ENCODE measurements at regions not wholly inside any gene's neighbourhood (a gene's known extent, or its start where the extent isn't known, plus 50 kb on each side); places are given as distances from the start of the nearest gene placed in this dataset.

GRCh38 chr3:145522893-145523651 is 637.9 kb downstream of the PLOD2 start:
- no peak for DNase-seq (ENCODE audit: low read depth, low spot score)

GRCh38 chr3:145531548-145531947 is 629.4 kb downstream of the PLOD2 start:
- DNase-seq (ENCODE audit: low read depth, low spot score) = no peak

GRCh38 chr3:145533696-145534095 is 627.3 kb downstream of the PLOD2 start:
- no peak for DNase-seq (ENCODE audit: low read depth, low spot score)

GRCh38 chr3:145536461-145536860 is 624.5 kb downstream of the PLOD2 start:
- no peak for DNase-seq (ENCODE audit: low read depth, low spot score)

- no peak for DNase-seq (ENCODE audit: low read depth, low spot score)
Measured at GRCh38 chr3:145550522-145550921, 610.5 kb downstream of the PLOD2 start.

GRCh38 chr3:145557405-145557804 is 603.6 kb downstream of the PLOD2 start:
- peak; percentile 61 for DNase-seq (ENCODE audit: low read depth, low spot score)

- DNase-seq (ENCODE audit: low read depth, low spot score) = peak; percentile 7
Measured at GRCh38 chr3:145578471-145578870, 582.5 kb downstream of the PLOD2 start.

GRCh38 chr3:145581694-145582093 is 579.3 kb downstream of the PLOD2 start:
- DNase-seq (ENCODE audit: low read depth, low spot score) = no peak

GRCh38 chr3:145604851-145605250 is 556.1 kb downstream of the PLOD2 start:
- no peak for DNase-seq (ENCODE audit: low read depth, low spot score)

- no peak for DNase-seq (ENCODE audit: low read depth, low spot score)
Measured at GRCh38 chr3:145620002-145620401, 541.0 kb downstream of the PLOD2 start.

- no peak for DNase-seq (ENCODE audit: low read depth, low spot score)
Measured at GRCh38 chr3:145620486-145620885, 540.5 kb downstream of the PLOD2 start.

- no peak for DNase-seq (ENCODE audit: low read depth, low spot score)
Measured at GRCh38 chr3:145623349-145623748, 537.6 kb downstream of the PLOD2 start.

- DNase-seq (ENCODE audit: low read depth, low spot score) = no peak
Measured at GRCh38 chr3:145628211-145628610, 532.8 kb downstream of the PLOD2 start.

GRCh38 chr3:145637105-145637504 is 523.9 kb downstream of the PLOD2 start:
- no peak for DNase-seq (ENCODE audit: low read depth, low spot score)

GRCh38 chr3:145639003-145639606 is 521.9 kb downstream of the PLOD2 start:
- DNase-seq (ENCODE audit: low read depth, low spot score) = peak; percentile 14

GRCh38 chr3:145639875-145640274 is 521.1 kb downstream of the PLOD2 start:
- no peak for DNase-seq (ENCODE audit: low read depth, low spot score)

- no peak for DNase-seq (ENCODE audit: low read depth, low spot score)
Measured at GRCh38 chr3:145648396-145648795, 512.6 kb downstream of the PLOD2 start.

GRCh38 chr3:145649368-145649887 is 511.6 kb downstream of the PLOD2 start:
- DNase-seq (ENCODE audit: low read depth, low spot score) = no peak

GRCh38 chr3:145650170-145650569 is 510.8 kb downstream of the PLOD2 start:
- no peak for DNase-seq (ENCODE audit: low read depth, low spot score)

GRCh38 chr3:145671121-145671520 is 489.9 kb downstream of the PLOD2 start:
- no peak for DNase-seq (ENCODE audit: low read depth, low spot score)

GRCh38 chr3:145673838-145674237 is 487.1 kb downstream of the PLOD2 start:
- DNase-seq (ENCODE audit: low read depth, low spot score) = no peak

GRCh38 chr3:145678401-145678800 is 482.6 kb downstream of the PLOD2 start:
- DNase-seq (ENCODE audit: low read depth, low spot score) = no peak

- DNase-seq (ENCODE audit: low read depth, low spot score) = no peak
Measured at GRCh38 chr3:145681181-145681580, 479.8 kb downstream of the PLOD2 start.
